HG02884 (cell line): ENCODE measurements at regions not wholly inside any gene's neighbourhood (a gene's known extent, or its start where the extent isn't known, plus 50 kb on each side); places are given as distances from the start of the nearest gene placed in this dataset.

Experiments
- ATAC-seq: cut with Tn5 transposase; IDR thresholded peaks from one replicate; pipeline ENCODE4 v1.9.1; 2021; ENCODE audit warnings: mild to moderate bottlenecking, moderate library complexity; ENCODE audit not compliant: unreplicated experiment

DNA sequence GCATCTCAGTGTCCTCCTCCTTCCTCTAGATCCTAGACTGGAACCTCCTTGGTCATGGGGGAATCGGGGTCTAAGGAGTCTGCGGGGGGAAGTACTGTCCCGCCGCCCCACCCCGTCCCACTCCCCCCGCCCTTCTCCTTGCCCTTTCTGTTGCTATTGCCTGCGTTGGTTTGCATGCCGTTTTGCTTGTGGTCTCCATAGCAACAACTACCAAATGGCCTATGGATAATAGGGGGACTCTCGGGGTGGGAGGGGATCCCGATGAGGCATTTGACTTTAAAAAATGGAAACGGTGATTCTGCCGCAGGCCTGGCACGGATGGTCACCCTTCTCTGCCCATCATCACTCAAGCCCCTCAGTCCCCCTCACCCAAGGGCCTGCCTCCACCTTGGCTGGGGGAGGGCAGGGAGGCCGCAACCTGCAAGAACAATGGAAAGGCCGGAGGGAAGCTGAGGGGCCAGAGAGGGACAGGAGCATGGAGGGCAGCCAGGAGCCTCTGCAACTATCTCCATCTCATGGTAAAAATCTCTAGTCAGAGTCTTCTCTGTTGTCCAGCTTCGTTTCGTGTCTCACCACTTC lies 231.4 kb upstream of the TNRC6C start:
- no peak for ATAC-seq

DNA sequence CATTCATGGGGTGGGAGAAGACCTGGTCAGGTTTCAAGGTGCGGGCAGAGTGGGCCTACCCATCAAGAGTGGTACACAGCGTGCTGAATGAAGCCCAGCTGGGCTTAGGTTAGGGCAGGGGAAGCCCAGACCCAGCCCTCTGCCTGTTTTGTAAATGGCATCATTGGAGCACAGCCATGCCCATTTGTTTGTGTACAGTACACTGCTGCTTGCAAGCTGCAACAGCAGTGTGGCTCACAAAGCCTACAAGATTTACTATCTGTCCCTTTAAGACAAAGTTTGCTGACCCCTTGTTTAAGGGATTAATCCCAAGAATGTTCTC lies 230.1 kb upstream of the TNRC6C start:
- no peak for ATAC-seq

DNA sequence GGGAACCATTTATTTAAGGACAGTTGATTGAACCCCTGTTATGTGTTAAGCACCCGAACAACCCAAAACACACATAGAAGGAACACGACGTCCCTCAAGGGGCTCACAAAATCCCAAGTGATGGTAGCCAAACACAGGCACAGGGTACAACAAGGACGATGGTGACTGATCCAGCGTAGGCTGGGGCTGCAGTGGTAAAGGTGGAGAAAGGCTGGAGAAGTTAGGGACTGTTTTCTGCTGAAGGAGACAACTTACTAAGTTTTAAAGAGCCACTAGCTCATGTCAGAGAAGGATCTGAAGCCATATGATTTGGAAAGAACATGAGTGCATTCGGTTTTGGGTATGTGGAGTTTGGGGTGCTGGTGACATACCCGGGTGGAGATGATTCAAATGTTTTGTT lies 229.6 kb upstream of the TNRC6C start:
- no peak for ATAC-seq

DNA sequence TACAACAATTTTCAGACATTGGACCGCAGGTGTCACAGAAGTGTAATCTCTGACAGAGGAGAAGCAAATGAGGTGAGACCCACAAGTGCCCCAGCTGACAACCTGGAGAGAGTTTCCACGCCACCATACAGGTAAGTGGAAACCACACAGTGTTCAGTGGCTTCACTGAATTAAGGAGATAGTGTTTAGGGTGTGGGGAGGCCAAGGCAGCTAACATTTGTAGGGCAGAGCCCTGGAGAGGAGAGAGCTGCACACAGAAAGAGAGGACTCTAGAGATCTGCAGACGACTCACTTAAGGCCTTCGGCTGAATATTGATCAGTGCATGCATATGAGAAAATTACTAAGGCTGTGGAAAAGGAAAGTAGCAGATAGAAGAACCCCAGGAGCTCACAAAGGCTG lies 228.9 kb upstream of the TNRC6C start:
- ATAC-seq, result no peak

DNA sequence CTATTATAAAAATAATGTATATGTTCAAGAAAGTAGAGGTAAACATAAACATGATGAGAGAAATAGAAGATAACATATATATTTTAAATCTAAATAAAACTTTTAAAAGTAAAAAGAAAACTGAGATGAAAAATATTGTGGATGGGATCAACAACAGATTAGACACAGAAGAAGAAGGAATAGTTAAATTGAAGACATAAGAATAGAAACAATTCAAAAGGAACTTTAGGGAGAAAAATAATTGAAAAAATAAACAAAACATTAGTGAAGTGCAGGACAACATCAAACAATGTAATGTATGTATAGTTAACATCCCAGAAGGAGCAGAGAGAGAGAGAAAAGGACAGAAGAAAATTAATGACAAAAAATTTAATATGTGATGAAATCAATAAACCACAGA lies 228.1 kb upstream of the TNRC6C start:
- ATAC-seq, result no peak

DNA sequence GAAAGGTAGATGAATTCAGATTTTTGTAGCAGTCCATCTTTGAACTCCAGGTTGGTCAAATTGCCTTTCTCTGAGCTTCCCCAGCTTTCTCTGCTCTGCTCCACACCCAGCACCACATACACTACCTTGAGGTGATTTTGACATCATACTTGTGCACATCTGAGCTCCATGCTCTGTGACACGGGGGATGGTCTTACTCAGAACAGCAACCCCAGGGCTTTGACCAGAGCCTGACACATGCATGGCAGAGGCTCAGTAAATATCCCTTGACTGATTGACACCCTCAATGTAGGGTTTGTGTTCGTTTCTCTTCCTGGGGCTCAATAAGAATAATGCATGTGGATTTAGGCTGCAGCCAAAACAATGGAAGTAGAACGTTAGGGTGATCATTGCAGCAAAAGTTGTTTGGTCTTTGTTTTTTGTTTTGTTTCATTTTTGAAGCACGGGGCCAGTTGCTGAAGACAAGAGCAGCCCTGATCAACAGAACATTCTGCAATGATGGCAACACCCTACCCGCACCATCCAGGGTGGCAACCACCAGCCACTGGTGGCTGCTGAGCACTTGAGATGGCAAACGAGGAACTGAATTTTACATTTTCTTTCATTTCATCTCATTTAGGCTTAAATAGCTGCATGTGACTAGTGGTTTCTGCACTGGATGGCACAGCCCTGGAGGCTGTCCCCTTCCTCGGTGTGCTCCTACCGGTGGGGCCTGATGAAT lies 224.8 kb upstream of the TNRC6C start:
- no peak for ATAC-seq

DNA sequence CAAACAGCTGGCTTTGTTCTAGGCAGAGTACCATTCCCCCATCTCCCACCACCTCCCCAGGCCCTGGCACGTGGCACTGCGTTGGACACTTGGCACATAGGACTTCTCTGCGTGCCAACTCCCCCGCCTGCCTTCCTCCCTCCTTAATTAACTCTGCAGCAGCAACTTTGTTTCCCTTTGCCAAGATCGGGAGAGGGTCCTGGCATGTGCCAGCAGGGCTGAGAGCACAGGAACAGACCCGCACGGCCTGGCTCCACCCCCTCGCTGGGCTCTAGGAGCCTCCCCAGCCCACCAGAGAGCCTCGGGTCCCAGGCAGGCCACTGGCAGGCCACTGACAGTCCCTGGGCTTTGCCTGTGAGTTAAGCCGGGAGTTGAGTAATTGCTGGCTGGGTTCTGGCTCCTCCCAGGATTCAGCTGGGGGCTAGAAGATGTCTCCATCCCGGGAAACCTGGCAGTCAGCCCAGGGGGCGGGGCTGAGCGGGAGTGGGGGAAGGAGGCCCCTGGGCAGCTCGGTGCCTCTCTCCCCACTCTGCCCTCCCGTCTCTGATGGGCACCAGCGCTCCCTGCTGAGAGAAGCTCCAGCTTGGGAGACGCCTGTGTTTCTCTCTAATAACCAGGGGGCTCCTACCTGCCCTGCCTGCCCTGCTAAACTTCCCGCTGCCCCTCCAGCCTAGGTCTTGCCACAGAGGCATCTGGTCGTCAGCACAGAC lies 224.0 kb upstream of the TNRC6C start:
- no peak for ATAC-seq

DNA sequence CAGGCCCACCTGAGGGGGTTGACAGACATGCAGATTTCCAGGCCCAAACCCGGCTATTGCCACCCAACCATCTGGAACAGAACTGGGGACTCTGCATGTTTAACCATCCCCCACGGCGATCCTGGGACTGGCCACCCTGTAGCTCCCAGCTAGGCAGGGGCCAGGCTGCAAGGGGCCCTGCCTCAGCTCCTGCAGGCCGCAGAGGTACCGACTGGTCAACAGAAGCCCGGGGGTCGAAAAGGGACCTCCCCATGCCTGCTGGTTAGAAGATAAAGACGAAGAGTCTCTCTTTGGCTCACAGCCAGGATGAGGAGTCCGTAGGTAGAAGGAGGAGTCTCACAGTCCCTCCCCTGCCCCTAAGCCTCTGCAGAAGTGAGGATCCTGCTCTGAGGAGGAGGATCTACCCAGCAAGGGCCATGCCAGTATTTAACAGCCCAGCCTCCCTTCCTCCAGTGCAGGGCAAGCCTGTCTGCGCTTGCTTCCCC lies 223.4 kb upstream of the TNRC6C start:
- no peak for ATAC-seq

DNA sequence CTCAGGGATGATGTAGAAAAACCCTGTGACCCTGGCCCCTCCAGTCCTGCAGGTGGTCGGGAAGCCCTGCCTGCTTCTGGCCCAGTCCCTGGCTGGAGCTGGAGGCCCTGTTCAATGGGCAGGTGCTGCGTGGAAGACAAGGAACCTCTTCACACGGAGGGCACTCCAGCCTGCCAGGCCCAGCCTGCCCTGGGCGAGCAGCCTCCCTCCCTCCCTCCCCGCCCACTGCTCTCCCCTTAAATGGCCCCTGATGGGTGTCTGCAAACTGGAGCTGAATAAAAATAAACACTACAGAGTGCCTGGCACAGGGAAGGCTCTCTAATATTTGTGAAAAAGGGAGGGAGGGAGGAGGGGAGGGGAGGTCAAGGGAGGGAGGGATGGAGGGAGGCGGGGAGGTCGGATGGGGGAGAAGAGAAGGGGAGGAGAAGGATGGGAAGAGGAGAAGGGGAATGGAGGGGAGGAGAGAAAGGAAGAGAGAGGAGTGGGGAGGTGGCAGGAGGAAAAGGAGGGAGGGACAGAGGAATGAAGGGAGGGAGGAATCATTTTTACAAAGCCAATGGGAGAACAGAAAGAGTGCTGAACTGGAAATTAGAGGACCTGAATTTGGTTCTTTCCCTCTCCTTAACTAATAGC lies 222.8 kb upstream of the TNRC6C start:
- ATAC-seq, result no peak

DNA sequence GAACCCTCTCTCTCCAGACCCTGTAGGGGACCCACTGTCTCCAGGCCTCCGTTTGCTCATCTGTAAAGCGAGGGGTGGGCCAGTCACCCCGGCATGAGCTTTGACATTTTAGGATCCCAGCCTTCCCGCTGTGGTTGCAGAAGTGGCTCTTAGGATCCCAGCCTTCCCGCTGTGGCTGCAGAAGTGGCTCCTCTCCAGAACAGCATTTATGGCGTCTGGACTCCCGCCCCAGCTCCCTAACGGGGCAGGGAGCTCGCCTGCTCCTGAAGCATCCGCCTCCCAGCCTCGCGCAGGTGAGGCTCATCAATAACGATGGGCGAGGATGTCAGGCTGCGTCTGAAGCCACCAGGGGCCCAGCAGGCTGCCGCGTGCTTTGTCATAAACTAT lies 222.3 kb upstream of the TNRC6C start:
- ATAC-seq, result no peak

DNA sequence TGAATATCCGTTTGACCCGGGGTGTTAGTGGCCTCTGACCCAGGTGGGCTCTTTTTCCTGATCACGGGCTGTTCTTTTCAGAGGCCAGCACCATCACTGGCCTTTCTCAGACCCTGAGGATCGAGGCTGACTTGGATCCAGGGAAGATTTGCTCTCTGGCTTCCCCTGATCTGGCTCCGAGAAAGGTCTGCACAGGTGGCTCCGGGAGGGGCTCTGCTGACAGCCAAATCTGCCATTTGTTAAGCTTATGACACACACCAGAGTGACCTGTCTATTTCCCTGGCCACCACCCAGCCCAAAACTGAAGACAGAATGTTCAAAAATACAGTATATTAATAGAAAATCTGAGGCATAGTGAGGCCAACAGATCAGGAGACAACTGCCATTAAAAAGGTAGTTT lies 221.8 kb upstream of the TNRC6C start:
- ATAC-seq, result no peak

DNA sequence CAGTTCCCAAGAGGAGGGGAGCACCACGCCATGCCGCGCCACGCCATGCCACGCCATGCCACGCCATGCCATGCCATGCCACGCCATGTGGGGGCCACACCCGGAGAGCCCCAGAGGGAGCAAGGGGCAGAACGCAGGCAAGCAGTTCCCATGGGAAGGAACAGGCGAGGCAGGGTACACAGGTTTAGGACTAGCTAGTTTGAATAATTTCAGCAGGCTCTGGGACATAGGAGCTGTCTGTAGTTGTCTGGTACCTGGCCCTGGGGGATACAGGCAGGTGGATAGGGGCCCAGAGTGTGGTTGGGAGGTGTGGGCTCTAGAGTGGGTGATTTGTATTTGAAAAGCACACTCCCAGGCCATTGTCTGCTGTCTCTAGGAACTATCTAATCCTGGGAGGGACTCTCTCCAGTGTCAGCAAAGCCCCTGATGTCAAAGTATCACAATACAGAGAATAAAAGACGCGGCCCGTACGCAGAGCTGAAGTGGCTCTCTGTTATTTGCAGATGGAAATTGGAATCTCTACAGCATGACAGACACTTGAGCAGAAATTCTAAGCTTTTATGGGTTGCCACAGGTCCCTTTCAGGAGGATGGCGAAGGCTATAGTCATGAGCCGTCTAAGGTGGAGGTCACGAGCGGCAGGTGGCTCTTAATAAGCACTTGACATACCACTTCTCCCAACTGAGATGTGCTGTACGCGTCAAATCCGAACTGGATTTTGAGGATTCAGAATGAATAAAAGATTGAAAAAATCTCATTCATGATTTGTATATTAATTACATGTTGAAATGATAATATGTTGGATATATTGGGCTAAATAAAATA lies 220.8 kb upstream of the TNRC6C start:
- ATAC-seq, result no peak

DNA sequence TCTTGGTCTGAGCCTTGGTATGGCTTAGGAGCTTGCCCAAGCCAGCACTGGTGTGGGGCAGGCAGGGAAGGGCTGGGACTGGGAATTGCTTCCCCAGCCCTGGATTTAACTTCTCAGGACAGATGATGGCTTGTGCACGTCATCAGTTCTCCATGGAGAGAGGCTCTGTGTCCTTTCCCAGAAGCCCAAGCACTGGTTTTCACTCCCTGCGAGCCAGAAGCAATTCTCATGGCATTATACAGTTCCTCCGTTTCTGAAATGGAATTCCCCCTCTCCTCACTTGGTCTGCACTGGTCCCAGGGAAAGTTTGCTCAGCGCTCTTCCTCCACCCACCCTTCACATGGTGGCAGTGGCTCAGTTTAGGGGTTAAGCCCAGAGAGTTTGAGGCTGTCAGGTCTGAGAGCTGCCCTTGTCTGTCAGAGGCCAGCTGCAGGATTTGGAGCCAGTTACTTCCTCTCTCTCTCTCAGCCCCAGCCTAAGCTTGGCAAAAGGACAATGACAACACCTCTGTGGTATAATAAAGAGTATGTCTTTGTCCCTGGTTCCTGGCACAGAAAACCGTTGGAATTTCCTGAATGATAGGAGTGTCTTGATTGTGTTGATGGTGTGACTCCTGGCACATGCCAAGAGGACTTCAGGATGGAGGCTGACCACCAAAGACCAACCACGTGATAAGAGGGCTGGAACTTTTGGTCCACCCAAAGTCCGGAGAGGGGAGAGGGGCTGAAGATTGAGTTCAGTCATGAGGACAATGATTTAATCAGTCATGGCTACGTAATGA lies 219.6 kb upstream of the TNRC6C start:
- no peak for ATAC-seq

DNA sequence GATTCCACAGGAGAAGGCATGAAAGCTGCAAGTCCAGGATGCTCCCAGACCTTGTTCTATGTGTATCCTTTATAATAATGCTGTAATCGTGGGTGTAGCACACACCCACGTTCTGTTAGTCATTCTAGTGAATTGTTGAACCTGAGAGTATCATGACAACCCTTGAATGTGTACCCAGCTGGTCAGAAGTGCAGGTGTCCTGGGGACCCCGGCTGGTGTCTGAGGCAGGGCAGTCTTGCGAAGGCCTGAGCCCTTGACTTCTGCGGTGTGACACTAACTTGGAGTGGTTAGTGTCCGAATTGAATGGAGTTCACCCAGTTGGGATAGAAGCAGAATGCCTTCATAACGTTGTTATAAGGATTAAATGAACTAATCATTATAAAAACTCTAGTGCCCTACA lies 218.0 kb upstream of the TNRC6C start:
- ATAC-seq, result no peak

DNA sequence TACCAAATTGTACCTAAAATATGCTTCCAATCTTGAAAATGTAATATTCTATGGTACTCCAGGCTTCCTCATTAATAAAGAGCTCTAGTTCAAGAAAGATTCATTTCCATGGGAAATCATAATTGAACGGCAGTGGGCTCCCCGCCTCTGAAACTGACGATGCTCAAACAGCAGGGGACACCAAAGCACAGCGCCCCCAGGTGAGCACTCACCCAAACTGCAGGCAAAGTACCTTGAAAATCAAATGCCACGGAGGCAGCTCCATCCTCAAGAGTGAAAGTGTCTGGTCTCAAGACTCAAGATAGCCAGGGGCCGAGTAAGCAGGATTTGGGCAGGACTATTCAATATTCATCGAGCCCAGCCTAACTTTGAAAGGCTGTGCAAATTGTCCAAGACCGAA lies 217.4 kb upstream of the TNRC6C start:
- ATAC-seq, result no peak

DNA sequence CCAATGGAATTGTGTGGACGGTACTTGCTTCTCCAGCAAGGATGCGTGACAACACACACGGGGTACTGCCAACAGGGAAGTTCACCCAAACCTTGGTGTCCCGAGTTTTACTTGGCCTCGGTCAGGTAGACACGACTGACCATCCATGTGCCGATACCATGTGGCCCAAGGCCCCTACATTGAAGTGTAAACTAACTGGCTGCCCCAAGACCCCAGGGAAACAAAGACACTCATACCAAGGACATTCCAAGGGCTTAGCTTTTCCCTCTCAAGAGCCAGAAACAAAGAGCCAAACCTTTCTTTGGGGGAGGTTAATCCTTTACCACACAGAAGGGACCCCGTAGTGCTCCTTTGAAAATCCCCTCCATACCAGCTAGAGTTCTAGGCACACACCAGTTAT lies 215.9 kb upstream of the TNRC6C start:
- no peak for ATAC-seq

DNA sequence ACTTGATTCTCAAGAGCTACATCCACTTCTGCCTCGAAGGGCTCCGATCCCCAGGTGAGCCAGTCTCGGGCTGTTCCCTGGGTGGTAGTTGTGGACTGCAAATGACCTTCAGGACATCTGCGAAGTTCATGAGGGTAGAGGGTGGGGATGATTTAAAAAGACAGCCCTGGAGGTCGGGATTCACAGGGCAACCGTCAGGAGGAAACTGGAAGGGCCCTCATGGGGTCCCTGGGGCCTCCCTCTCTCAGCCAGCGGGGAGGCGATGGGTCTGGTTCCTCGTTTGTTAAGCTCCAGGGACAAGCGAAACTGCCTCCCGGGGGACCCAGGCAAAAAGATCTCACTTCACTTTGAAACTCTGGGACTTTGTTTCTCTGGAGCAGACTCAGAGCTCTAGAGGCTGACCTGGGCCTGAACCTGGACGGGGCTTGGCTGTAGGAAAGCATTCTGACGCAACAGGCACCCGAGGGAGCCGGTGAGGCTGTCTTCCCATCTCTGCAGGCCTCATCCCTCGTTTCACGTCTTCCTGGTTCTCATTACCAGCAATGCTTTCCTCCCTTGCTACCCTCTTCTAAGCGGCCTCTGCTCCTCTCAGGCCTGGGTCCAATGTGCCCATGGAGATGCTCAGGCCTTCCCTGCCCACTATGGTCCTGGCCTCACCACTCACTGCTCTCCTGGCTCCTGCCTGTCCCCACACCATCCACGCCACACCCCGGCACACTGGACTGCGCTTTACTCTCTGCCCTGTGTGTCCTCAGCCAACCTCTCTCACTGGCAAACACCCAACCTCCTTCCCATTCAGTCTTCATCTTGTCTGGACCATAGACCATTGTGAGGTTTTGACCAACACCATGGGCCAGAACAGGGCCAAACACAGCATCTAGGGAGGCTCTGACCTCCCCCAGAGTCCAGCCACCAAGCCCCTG lies 214.2 kb upstream of the TNRC6C start:
- no peak for ATAC-seq

DNA sequence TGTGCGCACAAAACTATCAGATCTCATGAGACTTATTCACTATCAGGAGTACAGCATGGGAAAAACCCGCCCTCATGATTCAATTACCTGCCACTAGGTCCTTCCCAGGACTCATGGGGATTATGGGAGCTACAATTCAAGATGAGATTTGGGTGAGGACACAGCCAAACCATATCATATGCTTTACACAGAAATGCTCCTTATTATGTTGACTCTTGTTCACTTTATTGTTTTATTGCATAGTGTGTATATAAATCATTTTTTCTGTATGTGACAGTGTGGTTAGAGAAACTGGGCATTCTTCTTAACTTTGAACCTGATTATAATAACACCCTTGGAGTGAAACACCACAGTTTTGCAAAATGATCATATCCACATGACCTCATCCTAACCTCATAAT lies 212.8 kb upstream of the TNRC6C start:
- ATAC-seq, result no peak

DNA sequence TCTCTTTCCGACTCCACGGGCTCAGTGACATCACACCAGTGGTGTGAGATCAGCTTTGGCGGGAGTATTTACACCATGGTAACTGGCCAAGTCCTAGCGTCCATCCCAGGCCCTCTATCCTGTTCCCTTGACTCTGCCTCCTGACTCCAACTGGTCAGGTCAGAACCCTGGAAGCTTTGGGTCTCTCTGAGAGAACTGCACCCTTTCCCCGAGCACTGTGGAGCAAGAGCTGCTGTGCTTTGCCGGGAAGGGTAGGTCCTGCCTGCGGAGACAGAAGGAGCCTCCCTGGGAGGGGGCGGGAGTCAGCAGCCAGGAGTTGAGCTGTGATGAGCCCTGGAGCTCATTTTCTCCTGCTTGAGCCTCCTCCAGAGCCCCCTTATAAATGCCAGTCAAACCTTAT lies 212.1 kb upstream of the TNRC6C start:
- ATAC-seq, result no peak
